HEK293T (cell line): ENCODE measurements at regions not wholly inside any gene's neighbourhood (a gene's known extent, or its start where the extent isn't known, plus 50 kb on each side); places are given as distances from the start of the nearest gene placed in this dataset.

Experiments
- ARNT ChIP-seq: fragments of 450-650 bp; IDR thresholded peaks from 2 replicates; pipeline ENCODE4 v1.6.1; 2017; ENCODE audit warnings: mild to moderate bottlenecking
- FOXK2 ChIP-seq: fragments of 450-650 bp; IDR thresholded peaks from 2 replicates; pipeline ENCODE4 v1.6.1; 2016; ENCODE audit warnings: mild to moderate bottlenecking
- FOXM1 ChIP-seq: fragments of 450-650 bp; IDR thresholded peaks from 2 replicates; pipeline ENCODE4 v1.6.1; 2017; ENCODE audit warnings: mild to moderate bottlenecking, borderline replicate concordance
- HDGF ChIP-seq: fragments of 450-650 bp; IDR thresholded peaks from 2 replicates; pipeline ENCODE4 v1.6.1; 2017; ENCODE audit warnings: antibody characterized with exemption, borderline replicate concordance
- NFRKB ChIP-seq: fragments of 450-650 bp; IDR thresholded peaks from 2 replicates; pipeline ENCODE4 v1.6.1; 2016; ENCODE audit warnings: mild to moderate bottlenecking, moderate library complexity
- ZNF384 ChIP-seq: fragments of 450-650 bp; IDR thresholded peaks from 2 replicates; pipeline ENCODE4 v1.6.1; 2016

DNA sequence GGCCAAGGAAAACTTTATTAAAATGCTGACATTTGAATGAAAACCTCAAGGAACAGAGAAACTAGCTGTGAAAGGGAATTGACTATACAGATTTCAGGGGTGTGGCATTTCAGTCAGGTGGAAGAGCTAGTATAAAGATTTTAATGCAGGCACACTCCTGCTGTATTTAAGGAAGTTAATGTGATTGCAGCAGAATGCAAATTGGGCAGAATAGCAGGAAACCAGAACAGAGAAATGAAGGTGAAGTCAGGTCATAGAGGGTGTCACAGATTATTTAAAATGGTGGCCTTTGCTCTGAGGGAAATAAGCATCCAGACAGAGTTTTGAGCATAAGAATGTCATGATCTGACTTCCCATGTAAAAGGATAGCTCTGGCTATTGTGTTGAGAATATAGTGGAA is 898.1 kb upstream of the WWC1 start:
- TF ChIP-seq ZNF384 (no peak), HDGF (no peak), NFRKB (no peak), FOXK2 (no peak), FOXM1 (no peak), ARNT (no peak)
